Smooth muscle cell (in vitro differentiated cells): ENCODE measurements at regions not wholly inside any gene's neighbourhood (a gene's known extent, or its start where the extent isn't known, plus 50 kb on each side); places are given as distances from the start of the nearest gene placed in this dataset.

Source experiments
- DNase-seq: peaks from one replicate; lab custom pipeline; 2025; ENCODE audit not compliant: unreplicated experiment; lab: John Stamatoyannopoulos, UW
- H2AFZ ChIP-seq: fragments of 200-600 bp; sonication (generic); 2 replicates; pipeline ENCODE4 v1.6.0; 2016; ENCODE audit warnings: antibody characterized with exemption, low read depth, mild to moderate bottlenecking
- H3F3A ChIP-seq: fragments of 200-600 bp; sonication (generic); 2 replicates; pipeline ENCODE4 v1.6.0; 2017; ENCODE audit warnings: antibody characterized with exemption, low read depth
- H3K27ac ChIP-seq: fragments of 200-600 bp; sonication (generic); 2 replicates; pipeline ENCODE4 v1.5.1; 2016; ENCODE audit warnings: low read depth, mild to moderate bottlenecking
- H3K27me3 ChIP-seq: fragments of 200-600 bp; sonication (generic); 2 replicates; pipeline ENCODE4 v1.6.1; 2016; ENCODE audit warnings: low read depth, mild to moderate bottlenecking
- H3K36me3 ChIP-seq: fragments of 200-600 bp; sonication (generic); 2 replicates; pipeline ENCODE4 v1.5.1; 2016; ENCODE audit warnings: low read depth
- H3K4me1 ChIP-seq: fragments of 200-600 bp; sonication (generic); 2 replicates; pipeline ENCODE4 v1.5.1; 2016; ENCODE audit warnings: low read depth
- H3K4me2 ChIP-seq: fragments of 200-600 bp; sonication (generic); 2 replicates; pipeline ENCODE4 v1.6.0; 2016; ENCODE audit warnings: mild to moderate bottlenecking
- H3K4me3 ChIP-seq: fragments of 200-600 bp; sonication (generic); 2 replicates; pipeline ENCODE4 v1.5.1; 2016; ENCODE audit warnings: mild to moderate bottlenecking
- H3K79me2 ChIP-seq: fragments of 200-600 bp; sonication (generic); 2 replicates; pipeline ENCODE4 v1.6.0; 2016; ENCODE audit warnings: low read depth, mild to moderate bottlenecking
- H3K9ac ChIP-seq: fragments of 200-600 bp; sonication (generic); 2 replicates; pipeline ENCODE4 v1.6.0; 2016; ENCODE audit warnings: low read depth
- H3K9me3 ChIP-seq: fragments of 200-600 bp; sonication (generic); replicated peaks from 2 replicates; pipeline ENCODE4 v1.5.1; 2016; ENCODE audit warnings: low read depth
- H4K20me1 ChIP-seq: fragments of 200-600 bp; sonication (generic); 2 replicates; pipeline ENCODE4 v1.6.0; 2016; ENCODE audit warnings: low read depth
- WGBS: methylation state at CpG from one replicate; pipeline ENCODE4 v1.1.7; 2016; ENCODE audit warnings: low lambda C conversion rate; 5-methylcytosine and 5-hydroxymethylcytosine counted together
- TF ChIP-seq, protein P1 (sequence below): fragments of 200-600 bp; sonication (generic); IDR thresholded peaks from 2 replicates; pipeline ENCODE4 v1.5.1; 2017; ENCODE audit warnings: borderline replicate concordance, mild to moderate bottlenecking, antibody characterized with exemption; ENCODE audit not compliant: insufficient read depth, poor library complexity, severe bottlenecking

DNA sequence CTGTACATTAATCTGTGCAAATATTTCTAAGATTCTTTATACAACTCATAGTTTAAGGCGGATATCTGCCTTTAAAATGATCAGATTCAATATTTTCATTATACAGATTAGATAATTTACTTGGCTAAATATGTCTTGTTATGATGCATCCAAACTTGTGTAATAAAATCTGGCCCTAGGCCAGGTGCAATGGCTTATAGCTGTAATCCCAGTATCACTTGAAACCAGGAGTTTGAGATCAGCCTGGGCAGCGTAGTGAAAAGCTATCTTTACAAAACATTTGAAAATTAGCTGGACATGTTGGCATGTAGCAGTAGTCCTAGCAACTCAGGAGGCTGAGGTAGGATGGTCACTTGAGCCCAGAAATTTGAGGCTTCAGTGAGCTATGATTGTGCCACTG is 2002.2 kb upstream of the ACO1 start:
- 91% methylated on average over 2 of the region's 2 CpGs for WGBS
- TF ChIP-seq, protein P1, sequence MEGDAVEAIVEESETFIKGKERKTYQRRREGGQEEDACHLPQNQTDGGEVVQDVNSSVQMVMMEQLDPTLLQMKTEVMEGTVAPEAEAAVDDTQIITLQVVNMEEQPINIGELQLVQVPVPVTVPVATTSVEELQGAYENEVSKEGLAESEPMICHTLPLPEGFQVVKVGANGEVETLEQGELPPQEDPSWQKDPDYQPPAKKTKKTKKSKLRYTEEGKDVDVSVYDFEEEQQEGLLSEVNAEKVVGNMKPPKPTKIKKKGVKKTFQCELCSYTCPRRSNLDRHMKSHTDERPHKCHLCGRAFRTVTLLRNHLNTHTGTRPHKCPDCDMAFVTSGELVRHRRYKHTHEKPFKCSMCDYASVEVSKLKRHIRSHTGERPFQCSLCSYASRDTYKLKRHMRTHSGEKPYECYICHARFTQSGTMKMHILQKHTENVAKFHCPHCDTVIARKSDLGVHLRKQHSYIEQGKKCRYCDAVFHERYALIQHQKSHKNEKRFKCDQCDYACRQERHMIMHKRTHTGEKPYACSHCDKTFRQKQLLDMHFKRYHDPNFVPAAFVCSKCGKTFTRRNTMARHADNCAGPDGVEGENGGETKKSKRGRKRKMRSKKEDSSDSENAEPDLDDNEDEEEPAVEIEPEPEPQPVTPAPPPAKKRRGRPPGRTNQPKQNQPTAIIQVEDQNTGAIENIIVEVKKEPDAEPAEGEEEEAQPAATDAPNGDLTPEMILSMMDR, result no peak

DNA sequence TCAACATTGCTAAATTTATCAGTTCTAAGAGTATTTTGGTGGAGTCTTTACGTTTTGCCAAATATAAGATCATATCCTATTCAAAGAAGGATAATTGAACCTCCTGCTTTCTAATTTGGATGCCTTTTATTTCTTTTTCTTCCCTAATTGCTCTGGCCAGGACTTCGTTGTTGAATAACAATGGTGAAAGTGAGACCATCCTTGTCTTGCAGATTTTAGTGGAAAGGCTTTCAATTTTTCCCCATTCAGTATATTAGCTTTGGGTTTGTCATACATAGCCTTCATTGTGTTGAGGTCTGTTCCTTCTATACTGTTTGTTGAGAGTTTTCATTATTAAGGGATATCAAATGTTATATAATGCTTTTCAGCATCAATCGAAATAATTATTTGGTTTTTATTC is 1974.2 kb upstream of the ACO1 start:
- Histone ChIP-seq H3F3A (no peaks in the 10 kb centered on the region), H3K4me1 (no peaks in the 10 kb centered on the region), H4K20me1 (no peaks in the 10 kb centered on the region), H3K79me2 (no peaks in the 10 kb centered on the region), H2AFZ (no peak overlapping the region), H3K4me3 (no peak overlapping the region), H3K36me3 (no peaks in the 10 kb centered on the region), H3K27ac (no peak overlapping the region), H3K27me3 (no peaks in the 10 kb centered on the region), H3K4me2 (no peak overlapping the region), H3K9me3 (peaks cover 9% of the 10 kb centered on the region), H3K9ac (no peak overlapping the region)
- DNase-seq, result no peak
- WGBS, result 66% methylated on average over 3 of the region's 3 CpGs
- TF ChIP-seq, protein P1, result no peak

More for the DNA sequence above, 2002.2 kb upstream of the ACO1 start:
- Histone ChIP-seq H3K4me2 (no peak overlapping the region), H3K4me3 (no peak overlapping the region), H3K9me3 (no peaks in the 10 kb centered on the region), H3K27ac (no peak overlapping the region), H3K9ac (no peak overlapping the region), H3K36me3 (no peaks in the 10 kb centered on the region), H4K20me1 (no peaks in the 10 kb centered on the region), H3F3A (no peaks in the 10 kb centered on the region), H2AFZ (no peak overlapping the region), H3K4me1 (no peaks in the 10 kb centered on the region), H3K79me2 (no peaks in the 10 kb centered on the region), H3K27me3 (no peaks in the 10 kb centered on the region)
- DNase-seq, result no peak

DNA sequence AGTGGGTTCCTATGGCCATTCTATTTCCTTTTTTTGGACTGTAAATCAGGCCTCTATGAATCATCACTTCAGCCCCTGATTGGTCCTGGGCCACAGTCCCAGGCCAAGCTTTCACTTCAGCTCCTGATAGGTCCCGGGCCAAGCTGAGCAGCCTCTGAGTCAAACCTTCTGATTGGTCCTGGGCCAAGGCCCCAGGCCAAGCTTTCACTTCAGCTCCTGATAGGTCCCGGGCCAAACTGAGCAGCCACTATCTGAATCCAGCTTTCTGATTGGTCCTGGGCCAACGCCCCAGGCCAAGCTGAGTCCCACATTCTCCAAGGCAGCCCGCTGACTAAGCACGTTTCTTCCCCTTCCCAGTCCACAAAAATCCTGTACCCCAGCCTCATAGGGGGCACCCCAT is 1972.9 kb upstream of the ACO1 start:
- Histone ChIP-seq H3K27me3 (no peaks in the 10 kb centered on the region), H3K27ac (no peak overlapping the region), H2AFZ (no peak overlapping the region), H3K36me3 (no peaks in the 10 kb centered on the region), H4K20me1 (no peaks in the 10 kb centered on the region), H3K79me2 (no peaks in the 10 kb centered on the region), H3F3A (no peaks in the 10 kb centered on the region), H3K9ac (no peak overlapping the region), H3K4me3 (no peak overlapping the region), H3K9me3 (peaks cover 9% of the 10 kb centered on the region), H3K4me2 (no peak overlapping the region), H3K4me1 (no peaks in the 10 kb centered on the region)
- no peak for DNase-seq
- TF ChIP-seq, protein P1, result no peak
- 93% methylated on average over 5 of the region's 5 CpGs for WGBS

DNA sequence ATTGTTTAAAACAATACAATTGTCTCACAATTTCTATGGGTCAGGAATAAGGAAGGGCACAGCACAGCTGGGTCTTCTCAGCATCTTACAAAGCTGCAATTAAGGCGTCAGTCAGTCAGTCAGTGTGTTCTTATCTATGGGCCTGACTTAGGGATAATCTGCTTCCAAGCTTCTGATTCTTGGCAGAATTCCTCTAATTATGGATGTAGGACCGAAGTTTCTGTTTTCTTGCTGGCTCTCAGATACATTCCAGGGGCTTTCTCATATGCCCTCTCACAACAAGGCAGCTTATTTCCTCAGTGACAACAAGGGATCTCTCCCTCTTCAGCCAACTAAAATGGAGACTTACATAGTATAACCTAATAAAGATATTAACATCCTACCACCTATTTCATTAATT is 1925.3 kb upstream of the ACO1 start:
- WGBS, result 12% methylated on average over 2 of the region's 2 CpGs
- no peak for DNase-seq
- Histone ChIP-seq H3K27me3 (no peaks in the 10 kb centered on the region), H3K9ac (no peak overlapping the region), H3K79me2 (no peaks in the 10 kb centered on the region), H4K20me1 (no peaks in the 10 kb centered on the region), H3K4me2 (no peak overlapping the region), H3K9me3 (no peaks in the 10 kb centered on the region), H3K4me1 (no peaks in the 10 kb centered on the region), H3K36me3 (no peaks in the 10 kb centered on the region), H3F3A (no peaks in the 10 kb centered on the region), H3K27ac (no peak overlapping the region), H2AFZ (peak overlapping the region; percentile 45), H3K4me3 (no peak overlapping the region)
- TF ChIP-seq, protein P1, result no peak
